CMK (cell line): ENCODE measurements at regions not wholly inside any gene's neighbourhood (a gene's known extent, or its start where the extent isn't known, plus 50 kb on each side); places are given as distances from the start of the nearest gene placed in this dataset.

ENCODE experiments used
- DNase-seq: peaks from one replicate; pipeline ENCODE4 v3.0.0-alpha.2; 2010; ENCODE audit warnings: low read depth

GRCh38 chr5:25823330-25823873, 1178.6 kb upstream of the CDH10 start:
- DNase-seq: no peak
